HG03066 (cell line): ENCODE measurements at regions not wholly inside any gene's neighbourhood (a gene's known extent, or its start where the extent isn't known, plus 50 kb on each side); places are given as distances from the start of the nearest gene placed in this dataset.
"Not testable (repeated sequence)": the region's sequence is repeated elsewhere in the genome, so short reads cannot be mapped to it uniquely, and the experiment has no call there.

Source experiments
- ATAC-seq: cut with Tn5 transposase; IDR thresholded peaks from one replicate; pipeline ENCODE4 v1.9.1; 2021; ENCODE audit warnings: low read depth; ENCODE audit not compliant: unreplicated experiment

- no peak for ATAC-seq
These were observed 499.0 kb downstream of the SIPA1L2 start for GRCh38 chr1:232130815-232131480.

GRCh38 chr1:232127190-232127589 lies 500.6 kb downstream of the DISC1 start:
- ATAC-seq = no peak

- no peak for ATAC-seq
These were observed 497.4 kb downstream of the DISC1 start for GRCh38 chr1:232123775-232124659.

GRCh38 chr1:232117903-232118302 lies 491.3 kb downstream of the DISC1 start:
- ATAC-seq = not testable (repeated sequence)

- ATAC-seq = no peak
These were observed 488.4 kb downstream of the DISC1 start for GRCh38 chr1:232114985-232115384.

GRCh38 chr1:232112076-232112475 lies 485.5 kb downstream of the DISC1 start:
- ATAC-seq = no peak

- ATAC-seq = no peak
These were observed 485.0 kb downstream of the DISC1 start for GRCh38 chr1:232111611-232112010.

- ATAC-seq = no peak
These were observed 483.9 kb downstream of the DISC1 start for GRCh38 chr1:232110281-232111090.

- no peak for ATAC-seq
These were observed 482.8 kb downstream of the DISC1 start for GRCh38 chr1:232109391-232109790.

- no peak for ATAC-seq
These were observed 482.0 kb downstream of the DISC1 start for GRCh38 chr1:232108598-232108997.

- no peak for ATAC-seq
These were observed 479.8 kb downstream of the DISC1 start for GRCh38 chr1:232106415-232106814.

- ATAC-seq = no peak
These were observed 479.0 kb downstream of the DISC1 start for GRCh38 chr1:232105561-232105960.

- ATAC-seq = no peak
These were observed 474.6 kb downstream of the DISC1 start for GRCh38 chr1:232101231-232101630.

GRCh38 chr1:232096751-232097150 lies 470.2 kb downstream of the DISC1 start:
- no peak for ATAC-seq
